ENCODE measurements at regions not wholly inside any gene's neighbourhood (a gene's known extent, or its start where the extent isn't known, plus 50 kb on each side); places are given as distances from the start of the nearest gene placed in this dataset.
"Not testable (repeated sequence)": the region's sequence is repeated elsewhere in the genome, so short reads cannot be mapped to it uniquely, and the experiment has no call there.

GRCh38 chr2:101645886-101646285 lies 51.6 kb upstream of the MAP4K4 start:
- H3K36me3 ChIP-seq (ENCODE audit: control insufficient read depth, insufficient read depth, low read length); H3K27me3 ChIP-seq (ENCODE audit: control insufficient read depth, insufficient read depth, low read length); H3K4me3 ChIP-seq (ENCODE audit: low read depth, low read length); DNase-seq (ENCODE audit: low read depth); FAIRE-seq: not testable (repeated sequence)

GRCh38 chr2:101644842-101645383 lies 52.6 kb upstream of the MAP4K4 start:
- DNase-seq (ENCODE audit: low read depth), result no peak
- TF ChIP-seq, protein P1, sequence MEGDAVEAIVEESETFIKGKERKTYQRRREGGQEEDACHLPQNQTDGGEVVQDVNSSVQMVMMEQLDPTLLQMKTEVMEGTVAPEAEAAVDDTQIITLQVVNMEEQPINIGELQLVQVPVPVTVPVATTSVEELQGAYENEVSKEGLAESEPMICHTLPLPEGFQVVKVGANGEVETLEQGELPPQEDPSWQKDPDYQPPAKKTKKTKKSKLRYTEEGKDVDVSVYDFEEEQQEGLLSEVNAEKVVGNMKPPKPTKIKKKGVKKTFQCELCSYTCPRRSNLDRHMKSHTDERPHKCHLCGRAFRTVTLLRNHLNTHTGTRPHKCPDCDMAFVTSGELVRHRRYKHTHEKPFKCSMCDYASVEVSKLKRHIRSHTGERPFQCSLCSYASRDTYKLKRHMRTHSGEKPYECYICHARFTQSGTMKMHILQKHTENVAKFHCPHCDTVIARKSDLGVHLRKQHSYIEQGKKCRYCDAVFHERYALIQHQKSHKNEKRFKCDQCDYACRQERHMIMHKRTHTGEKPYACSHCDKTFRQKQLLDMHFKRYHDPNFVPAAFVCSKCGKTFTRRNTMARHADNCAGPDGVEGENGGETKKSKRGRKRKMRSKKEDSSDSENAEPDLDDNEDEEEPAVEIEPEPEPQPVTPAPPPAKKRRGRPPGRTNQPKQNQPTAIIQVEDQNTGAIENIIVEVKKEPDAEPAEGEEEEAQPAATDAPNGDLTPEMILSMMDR (IDR thresholded peaks at IDR 0.05; ENCODE audit: insufficient read depth, low read length, severe bottlenecking), result no peak
- H3K4me3 ChIP-seq (ENCODE audit: low read depth, low read length), result no peak overlapping the region
- H3K27me3 ChIP-seq (ENCODE audit: control insufficient read depth, insufficient read depth, low read length), result no peaks in the 10 kb centered on the region
- H3K36me3 ChIP-seq (ENCODE audit: control insufficient read depth, insufficient read depth, low read length), result no peaks in the 10 kb centered on the region
- no peak for FAIRE-seq

GRCh38 chr2:101643004-101643524 lies 54.4 kb upstream of the MAP4K4 start:
- no peaks in the 10 kb centered on the region for H3K27me3 ChIP-seq (ENCODE audit: control insufficient read depth, insufficient read depth, low read length)
- FAIRE-seq, result no peak

GRCh38 chr2:101638817-101639605 lies 58.5 kb upstream of the MAP4K4 start:
- H3K36me3 ChIP-seq (ENCODE audit: control insufficient read depth, insufficient read depth, low read length), result no peaks in the 10 kb centered on the region
- no peak for DNase-seq (ENCODE audit: low read depth)
- no peak overlapping the region for H3K4me3 ChIP-seq (ENCODE audit: low read depth, low read length)
- FAIRE-seq, result no peak
- TF ChIP-seq, protein P1 (IDR thresholded peaks at IDR 0.05; ENCODE audit: insufficient read depth, low read length, severe bottlenecking), result no peak
- H3K27me3 ChIP-seq (ENCODE audit: control insufficient read depth, insufficient read depth, low read length), result no peaks in the 10 kb centered on the region

More at GRCh38 chr2:101643004-101643524, 54.4 kb upstream of the MAP4K4 start:
- no peaks in the 10 kb centered on the region for H3K36me3 ChIP-seq (ENCODE audit: control insufficient read depth, insufficient read depth, low read length)
- H3K4me3 ChIP-seq (ENCODE audit: low read depth, low read length), result no peak overlapping the region
- DNase-seq (ENCODE audit: low read depth), result no peak
- TF ChIP-seq, protein P1 (IDR thresholded peaks at IDR 0.05; ENCODE audit: insufficient read depth, low read length, severe bottlenecking), result no peak

DNA sequence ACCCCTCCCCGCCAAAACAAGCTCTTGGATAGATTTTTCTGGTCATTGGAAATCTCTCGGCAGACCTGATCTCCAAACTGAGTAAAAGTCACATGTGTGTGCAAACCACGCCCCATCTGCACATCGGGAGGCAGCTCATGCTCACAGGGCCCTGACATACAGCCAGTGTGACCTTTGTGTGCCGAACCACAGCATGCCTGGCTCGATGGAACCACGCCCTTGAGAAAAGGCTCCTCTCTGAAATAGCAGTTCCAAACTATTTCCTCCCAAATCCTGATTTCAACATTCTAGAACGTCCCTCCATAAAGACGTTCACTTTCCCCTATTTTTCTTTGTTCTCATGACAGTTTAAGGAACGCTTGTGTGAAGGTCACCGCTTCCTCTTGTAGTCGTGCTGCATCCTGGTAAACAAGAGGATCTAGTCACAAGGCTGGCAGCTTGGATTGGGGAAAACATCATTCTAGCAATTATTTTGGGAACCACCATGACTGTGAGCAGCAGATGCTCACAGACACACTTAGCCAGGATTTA lies 59.3 kb upstream of the MAP4K4 start:
- DNase-seq (ENCODE audit: low read depth) (no peak), FAIRE-seq (no peak)
- Histone ChIP-seq H3K36me3 (ENCODE audit: control insufficient read depth, insufficient read depth, low read length) (no peaks in the 10 kb centered on the region), H3K27me3 (ENCODE audit: control insufficient read depth, insufficient read depth, low read length) (no peaks in the 10 kb centered on the region), H3K4me3 (ENCODE audit: low read depth, low read length) (no peak overlapping the region)
- TF ChIP-seq, protein P1 (IDR thresholded peaks at IDR 0.05; ENCODE audit: insufficient read depth, low read length, severe bottlenecking), result no peak

DNA sequence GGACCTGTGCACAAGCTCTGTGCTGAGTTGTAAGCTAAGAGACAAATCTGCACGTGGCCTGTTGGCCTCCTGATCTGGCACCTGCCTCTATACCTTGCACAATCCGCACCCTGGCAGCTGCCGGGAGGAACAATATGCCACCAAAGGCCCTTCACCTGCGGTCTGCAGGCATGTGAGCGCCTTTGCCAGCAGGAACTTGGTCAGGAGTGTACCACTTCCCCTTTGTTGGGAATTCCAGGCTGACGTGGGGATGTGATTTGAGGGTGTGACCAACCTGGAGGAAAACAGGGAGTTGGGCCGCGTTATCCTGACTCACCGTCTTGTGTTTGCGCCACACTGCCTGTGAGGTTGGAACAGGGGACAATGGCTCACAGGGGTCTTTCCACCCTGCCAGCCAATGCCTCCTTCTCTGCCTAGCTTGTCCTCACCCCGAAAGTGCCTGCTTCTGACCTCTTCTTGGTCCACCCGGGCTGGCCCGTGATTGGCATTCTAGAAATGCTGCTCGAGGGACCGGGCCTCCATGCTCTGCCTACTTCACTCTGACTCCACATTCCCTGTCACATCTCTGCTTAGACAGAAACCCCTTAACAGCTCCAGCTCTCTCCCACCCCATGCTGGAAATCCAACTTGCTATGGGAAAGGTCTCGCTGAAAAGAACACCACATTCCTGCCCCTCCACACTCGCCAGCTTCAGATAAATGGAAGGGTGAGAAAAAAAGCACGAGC lies 67.1 kb upstream of the MAP4K4 start:
- Histone ChIP-seq H3K36me3 (ENCODE audit: control insufficient read depth, insufficient read depth, low read length) (no peaks in the 10 kb centered on the region), H3K27me3 (ENCODE audit: control insufficient read depth, insufficient read depth, low read length) (no peaks in the 10 kb centered on the region), H3K4me3 (ENCODE audit: low read depth, low read length) (no peak overlapping the region)
- FAIRE-seq (peak; percentile 80), DNase-seq (ENCODE audit: low read depth) (peak; percentile 93)
- TF ChIP-seq, protein P1 (IDR thresholded peaks at IDR 0.05; ENCODE audit: insufficient read depth, low read length, severe bottlenecking), result no peak
